ENCODE measurements at regions not wholly inside any gene's neighbourhood (a gene's known extent, or its start where the extent isn't known, plus 50 kb on each side); places are given as distances from the start of the nearest gene placed in this dataset.
"Not testable (repeated sequence)": the region's sequence is repeated elsewhere in the genome, so short reads cannot be mapped to it uniquely, and the experiment has no call there.

DNA sequence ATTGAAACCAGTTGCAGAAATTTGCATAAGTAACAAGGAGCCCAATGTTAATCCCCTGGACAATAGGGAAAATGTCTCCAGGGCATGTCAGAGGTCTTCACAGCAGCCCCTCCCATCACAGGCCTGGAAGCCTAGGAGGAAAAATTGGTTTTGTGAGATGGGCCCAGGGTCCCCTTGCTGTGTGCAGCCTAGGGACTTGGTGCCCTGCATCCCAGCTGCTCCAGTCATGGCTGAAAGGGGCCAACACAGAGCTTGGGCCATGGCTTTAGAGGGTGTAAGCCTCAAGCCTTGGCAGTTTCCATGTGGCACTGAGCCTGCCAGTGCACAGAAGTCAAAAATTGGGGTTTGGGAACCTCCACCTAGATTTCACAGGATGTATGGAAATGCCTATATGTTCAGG, 55.9 kb upstream of the SLC25A36 start:
- TF ChIP-seq, protein P1, sequence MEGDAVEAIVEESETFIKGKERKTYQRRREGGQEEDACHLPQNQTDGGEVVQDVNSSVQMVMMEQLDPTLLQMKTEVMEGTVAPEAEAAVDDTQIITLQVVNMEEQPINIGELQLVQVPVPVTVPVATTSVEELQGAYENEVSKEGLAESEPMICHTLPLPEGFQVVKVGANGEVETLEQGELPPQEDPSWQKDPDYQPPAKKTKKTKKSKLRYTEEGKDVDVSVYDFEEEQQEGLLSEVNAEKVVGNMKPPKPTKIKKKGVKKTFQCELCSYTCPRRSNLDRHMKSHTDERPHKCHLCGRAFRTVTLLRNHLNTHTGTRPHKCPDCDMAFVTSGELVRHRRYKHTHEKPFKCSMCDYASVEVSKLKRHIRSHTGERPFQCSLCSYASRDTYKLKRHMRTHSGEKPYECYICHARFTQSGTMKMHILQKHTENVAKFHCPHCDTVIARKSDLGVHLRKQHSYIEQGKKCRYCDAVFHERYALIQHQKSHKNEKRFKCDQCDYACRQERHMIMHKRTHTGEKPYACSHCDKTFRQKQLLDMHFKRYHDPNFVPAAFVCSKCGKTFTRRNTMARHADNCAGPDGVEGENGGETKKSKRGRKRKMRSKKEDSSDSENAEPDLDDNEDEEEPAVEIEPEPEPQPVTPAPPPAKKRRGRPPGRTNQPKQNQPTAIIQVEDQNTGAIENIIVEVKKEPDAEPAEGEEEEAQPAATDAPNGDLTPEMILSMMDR (IDR thresholded peaks at IDR 0.05), result not testable (repeated sequence)
- TF ChIP-seq POLR2A (IDR thresholded peaks at IDR 0.05), result not testable (repeated sequence)

Measured in heart left ventricle (tissue), 13 donors.